ENCODE measurements at regions not wholly inside any gene's neighbourhood (a gene's known extent, or its start where the extent isn't known, plus 50 kb on each side); places are given as distances from the start of the nearest gene placed in this dataset.

GRCh38 chr4:123327346-123327745, 69.2 kb upstream of the SPRY1 start:
- CTCF ChIA-PET: no interaction called here
- Mint-ChIP-seq H3K4me3 (no peak overlapping the region), H3K27me3 (peaks cover 1 to 4% of the 10 kb centered on the region in 2 donors), H3K9me3 (peaks cover 15 to 31% (median 26%) of the 10 kb centered on the region in 5 donors), H3K27ac (no peak overlapping the region), H3K4me1 (peaks cover 0 to 4% (median 3%) of the 10 kb centered on the region in 3 donors), H3K36me3 (peaks cover 0 to 18% (median 2%) of the 10 kb centered on the region in 3 donors)
- POLR2A ChIA-PET: no interaction called here
- DNase-seq: no peak
- H3K9me3 ChIP-seq (ENCODE audit: low read length): no peaks in the 10 kb centered on the region
- no peak overlapping the region for H3K4me3 ChIP-seq (ENCODE audit: low read length)
- no peaks in the 10 kb centered on the region for H3K4me1 ChIP-seq (ENCODE audit: insufficient read depth, low read length)
- H3K27ac ChIP-seq (ENCODE audit: low read depth, low read length): no peak overlapping the region
- H3K27me3 ChIP-seq (ENCODE audit: insufficient read depth, low read length, poor library complexity, severe bottlenecking): no peaks in the 10 kb centered on the region
- H3K36me3 ChIP-seq (ENCODE audit: insufficient read depth, low read length): no peaks in the 10 kb centered on the region

GRCh38 chr4:123327846-123328429, 68.7 kb upstream of the SPRY1 start:
- Histone ChIP-seq H3K36me3 (ENCODE audit: insufficient read depth, low read length) (no peaks in the 10 kb centered on the region), H3K27ac (ENCODE audit: low read depth, low read length) (no peak overlapping the region), H3K9me3 (ENCODE audit: low read length) (no peaks in the 10 kb centered on the region), H3K4me1 (ENCODE audit: insufficient read depth, low read length) (no peaks in the 10 kb centered on the region), H3K4me3 (ENCODE audit: low read length) (no peak overlapping the region), H3K27me3 (ENCODE audit: insufficient read depth, low read length, poor library complexity, severe bottlenecking) (no peaks in the 10 kb centered on the region)
- H3K9me3 Mint-ChIP-seq: peaks cover 12 to 29% (median 21%) of the 10 kb centered on the region in 5 donors
- ChIA-PET CTCF (no interaction called here), POLR2A (no interaction called here)
- no peak overlapping the region for H3K4me3 Mint-ChIP-seq
- peaks cover 1 to 4% of the 10 kb centered on the region in 2 donors for H3K27me3 Mint-ChIP-seq
- no peak for DNase-seq
- H3K36me3 Mint-ChIP-seq: peaks cover 0 to 16% (median 2%) of the 10 kb centered on the region in 3 donors
- H3K27ac Mint-ChIP-seq: no peak overlapping the region
- peaks cover 0 to 4% (median 3%) of the 10 kb centered on the region in 3 donors for H3K4me1 Mint-ChIP-seq

- Histone ChIP-seq H3K36me3 (ENCODE audit: insufficient read depth, low read length) (no peaks in the 10 kb centered on the region), H3K4me3 (ENCODE audit: low read length) (no peak overlapping the region), H3K27me3 (ENCODE audit: insufficient read depth, low read length, poor library complexity, severe bottlenecking) (no peaks in the 10 kb centered on the region), H3K27ac (ENCODE audit: low read depth, low read length) (no peak overlapping the region), H3K4me1 (ENCODE audit: insufficient read depth, low read length) (no peaks in the 10 kb centered on the region), H3K9me3 (ENCODE audit: low read length) (no peaks in the 10 kb centered on the region)
- no peak overlapping the region for H3K4me3 Mint-ChIP-seq
- POLR2A ChIA-PET: no interaction called here
- no peak overlapping the region for H3K27ac Mint-ChIP-seq
- H3K4me1 Mint-ChIP-seq: no peaks in the 10 kb centered on the region
- CTCF ChIA-PET: no interaction called here
- DNase-seq: no peak
- H3K9me3 Mint-ChIP-seq: peaks cover 0 to 3% (median 2%) of the 10 kb centered on the region in 5 donors
- peaks cover 8 to 34% of the 10 kb centered on the region in 2 donors for H3K27me3 Mint-ChIP-seq
- H3K36me3 Mint-ChIP-seq: no peaks in the 10 kb centered on the region
Observed at GRCh38 chr4:123338715-123339114, 57.9 kb upstream of the SPRY1 start.

GRCh38 chr4:123339507-123340380, 56.9 kb upstream of the SPRY1 start:
- Histone ChIP-seq H3K9me3 (ENCODE audit: low read length) (no peaks in the 10 kb centered on the region), H3K27me3 (ENCODE audit: insufficient read depth, low read length, poor library complexity, severe bottlenecking) (no peaks in the 10 kb centered on the region), H3K27ac (ENCODE audit: low read depth, low read length) (no peak overlapping the region), H3K36me3 (ENCODE audit: insufficient read depth, low read length) (no peaks in the 10 kb centered on the region), H3K4me3 (ENCODE audit: low read length) (no peak overlapping the region), H3K4me1 (ENCODE audit: insufficient read depth, low read length) (no peaks in the 10 kb centered on the region)
- Mint-ChIP-seq H3K27ac (no peak overlapping the region), H3K36me3 (no peaks in the 10 kb centered on the region), H3K27me3 (peaks cover 6 to 29% of the 10 kb centered on the region in 2 donors), H3K9me3 (peaks cover 0 to 3% (median 2%) of the 10 kb centered on the region in 5 donors), H3K4me1 (no peaks in the 10 kb centered on the region), H3K4me3 (no peak overlapping the region)
- no peak for DNase-seq
- POLR2A ChIA-PET: no interaction called here
- CTCF ChIA-PET: no interaction called here

- DNase-seq: no peak
- POLR2A ChIA-PET: no interaction called here
- Mint-ChIP-seq H3K27ac (no peak overlapping the region), H3K4me1 (no peaks in the 10 kb centered on the region), H3K4me3 (no peak overlapping the region), H3K36me3 (no peaks in the 10 kb centered on the region), H3K27me3 (peaks cover 6 to 23% of the 10 kb centered on the region in 2 donors), H3K9me3 (peaks cover 0 to 2% (median 0%) of the 10 kb centered on the region in 5 donors)
- Histone ChIP-seq H3K4me3 (ENCODE audit: low read length) (no peak overlapping the region), H3K4me1 (ENCODE audit: insufficient read depth, low read length) (no peaks in the 10 kb centered on the region), H3K36me3 (ENCODE audit: insufficient read depth, low read length) (no peaks in the 10 kb centered on the region), H3K27me3 (ENCODE audit: insufficient read depth, low read length, poor library complexity, severe bottlenecking) (no peaks in the 10 kb centered on the region), H3K27ac (ENCODE audit: low read depth, low read length) (no peak overlapping the region), H3K9me3 (ENCODE audit: low read length) (no peaks in the 10 kb centered on the region)
- CTCF ChIA-PET: no interaction called here
Observed at GRCh38 chr4:123340381-123340701, 56.3 kb upstream of the SPRY1 start.

GRCh38 chr4:123342498-123342897, 54.1 kb upstream of the SPRY1 start:
- Histone ChIP-seq H3K27me3 (ENCODE audit: insufficient read depth, low read length, poor library complexity, severe bottlenecking) (no peaks in the 10 kb centered on the region), H3K9me3 (ENCODE audit: low read length) (no peaks in the 10 kb centered on the region), H3K4me3 (ENCODE audit: low read length) (no peak overlapping the region), H3K4me1 (ENCODE audit: insufficient read depth, low read length) (no peaks in the 10 kb centered on the region), H3K36me3 (ENCODE audit: insufficient read depth, low read length) (no peaks in the 10 kb centered on the region), H3K27ac (ENCODE audit: low read depth, low read length) (no peak overlapping the region)
- Mint-ChIP-seq H3K27ac (no peak overlapping the region), H3K9me3 (no peaks in the 10 kb centered on the region), H3K4me3 (no peak overlapping the region), H3K36me3 (no peaks in the 10 kb centered on the region), H3K4me1 (no peaks in the 10 kb centered on the region), H3K27me3 (peaks cover 4 to 20% of the 10 kb centered on the region in 2 donors)
- no peak for DNase-seq
- ChIA-PET CTCF (interaction anchor here (1.9 kb wide), 1 partner anchor 13 kb away, joined by 3 read pairs; no protein-coding TSS in a partner anchor), POLR2A (no interaction called here)

- H3K27ac ChIP-seq (ENCODE audit: low read depth, low read length): no peak overlapping the region
- CTCF ChIA-PET: no interaction called here
- POLR2A ChIA-PET: no interaction called here
- no peaks in the 10 kb centered on the region for H3K9me3 Mint-ChIP-seq
- H3K4me3 Mint-ChIP-seq: no peak overlapping the region
- H3K27me3 ChIP-seq (ENCODE audit: insufficient read depth, low read length, poor library complexity, severe bottlenecking): no peaks in the 10 kb centered on the region
- no peaks in the 10 kb centered on the region for H3K4me1 ChIP-seq (ENCODE audit: insufficient read depth, low read length)
- H3K36me3 Mint-ChIP-seq: no peaks in the 10 kb centered on the region
- no peak for DNase-seq
- no peaks in the 10 kb centered on the region for H3K4me1 Mint-ChIP-seq
- H3K36me3 ChIP-seq (ENCODE audit: insufficient read depth, low read length): no peaks in the 10 kb centered on the region
- H3K27ac Mint-ChIP-seq: no peak overlapping the region
- H3K27me3 Mint-ChIP-seq: peaks cover 6 to 16% of the 10 kb centered on the region in 2 donors
- no peaks in the 10 kb centered on the region for H3K9me3 ChIP-seq (ENCODE audit: low read length)
- H3K4me3 ChIP-seq (ENCODE audit: low read length): no peak overlapping the region
Observed at GRCh38 chr4:123343400-123344041, 53.1 kb upstream of the SPRY1 start.

Data from CD8-positive, alpha-beta memory T cell (primary cell).